ENCODE measurements at regions not wholly inside any gene's neighbourhood (a gene's known extent, or its start where the extent isn't known, plus 50 kb on each side); places are given as distances from the start of the nearest gene placed in this dataset.

DNA sequence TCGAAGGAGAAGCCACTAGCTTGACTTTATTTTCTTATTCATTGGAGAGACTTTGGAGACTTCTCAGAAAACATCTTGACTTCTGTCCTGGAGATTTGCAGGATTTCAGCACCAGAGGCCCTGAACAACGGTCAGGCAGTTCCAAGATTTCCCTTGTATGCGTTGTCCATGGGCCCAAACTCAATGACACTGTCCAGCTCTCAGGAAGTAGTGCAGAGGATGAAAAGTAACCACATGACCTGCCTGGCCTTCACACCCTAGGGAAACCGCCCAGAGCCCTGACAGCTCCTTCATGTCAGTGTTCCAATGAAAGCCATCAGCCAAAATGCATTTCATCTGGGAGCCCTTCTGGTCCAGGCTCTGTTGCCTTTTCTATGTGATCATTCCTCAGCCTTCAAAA is 214.1 kb downstream of the BLID start:
- TF ChIP-seq, protein P1, sequence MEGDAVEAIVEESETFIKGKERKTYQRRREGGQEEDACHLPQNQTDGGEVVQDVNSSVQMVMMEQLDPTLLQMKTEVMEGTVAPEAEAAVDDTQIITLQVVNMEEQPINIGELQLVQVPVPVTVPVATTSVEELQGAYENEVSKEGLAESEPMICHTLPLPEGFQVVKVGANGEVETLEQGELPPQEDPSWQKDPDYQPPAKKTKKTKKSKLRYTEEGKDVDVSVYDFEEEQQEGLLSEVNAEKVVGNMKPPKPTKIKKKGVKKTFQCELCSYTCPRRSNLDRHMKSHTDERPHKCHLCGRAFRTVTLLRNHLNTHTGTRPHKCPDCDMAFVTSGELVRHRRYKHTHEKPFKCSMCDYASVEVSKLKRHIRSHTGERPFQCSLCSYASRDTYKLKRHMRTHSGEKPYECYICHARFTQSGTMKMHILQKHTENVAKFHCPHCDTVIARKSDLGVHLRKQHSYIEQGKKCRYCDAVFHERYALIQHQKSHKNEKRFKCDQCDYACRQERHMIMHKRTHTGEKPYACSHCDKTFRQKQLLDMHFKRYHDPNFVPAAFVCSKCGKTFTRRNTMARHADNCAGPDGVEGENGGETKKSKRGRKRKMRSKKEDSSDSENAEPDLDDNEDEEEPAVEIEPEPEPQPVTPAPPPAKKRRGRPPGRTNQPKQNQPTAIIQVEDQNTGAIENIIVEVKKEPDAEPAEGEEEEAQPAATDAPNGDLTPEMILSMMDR (conservative IDR thresholded peaks at IDR 0.05): no peak
- TF ChIP-seq ZFX (IDR thresholded peaks at IDR 0.05): no peak

Data from C4-2B (cell line).